ENCODE measurements at regions not wholly inside any gene's neighbourhood (a gene's known extent, or its start where the extent isn't known, plus 50 kb on each side); places are given as distances from the start of the nearest gene placed in this dataset.

GRCh38 chr5:96148376-96148775 is 186.7 kb upstream of the ELL2 start:
- TF ChIP-seq ZFX (IDR thresholded peaks at IDR 0.05; ENCODE audit: borderline replicate concordance) (no peak), CTCF (IDR thresholded peaks at IDR 0.05) (no peak)
- H3K27ac ChIP-seq = peak overlapping the region; percentile 82

- TF ChIP-seq ZFX (IDR thresholded peaks at IDR 0.05; ENCODE audit: borderline replicate concordance) (no peak), CTCF (IDR thresholded peaks at IDR 0.05) (no peak)
- H3K27ac ChIP-seq = peak overlapping the region; percentile 82; the same call in 1 of the 2 replicates
Measured at GRCh38 chr5:96147866-96148265, 186.2 kb upstream of the ELL2 start.

- no peak for TF ChIP-seq CTCF (IDR thresholded peaks at IDR 0.05)
- TF ChIP-seq ZFX (IDR thresholded peaks at IDR 0.05; ENCODE audit: borderline replicate concordance) = no peak
- no peak overlapping the region for H3K27ac ChIP-seq
Measured at GRCh38 chr5:96146675-96147074, 185.0 kb upstream of the ELL2 start.

GRCh38 chr5:96144289-96144688 is 182.6 kb upstream of the ELL2 start:
- peak overlapping the region; percentile 52 for H3K27ac ChIP-seq
- no peak for TF ChIP-seq CTCF (IDR thresholded peaks at IDR 0.05)
- no peak for TF ChIP-seq ZFX (IDR thresholded peaks at IDR 0.05; ENCODE audit: borderline replicate concordance)

GRCh38 chr5:96143450-96143849 is 181.8 kb upstream of the ELL2 start:
- peak overlapping the region; percentile 52 for H3K27ac ChIP-seq
- no peak for TF ChIP-seq CTCF (IDR thresholded peaks at IDR 0.05)
- TF ChIP-seq ZFX (IDR thresholded peaks at IDR 0.05; ENCODE audit: borderline replicate concordance) = no peak

- no peak for TF ChIP-seq ZFX (IDR thresholded peaks at IDR 0.05; ENCODE audit: borderline replicate concordance)
- H3K27ac ChIP-seq = peak overlapping the region; percentile 52
Measured at GRCh38 chr5:96142786-96143434, 181.3 kb upstream of the ELL2 start.

GRCh38 chr5:96142184-96142781 is 180.6 kb upstream of the ELL2 start:
- TF ChIP-seq ZFX (IDR thresholded peaks at IDR 0.05; ENCODE audit: borderline replicate concordance) (no peak), CTCF (IDR thresholded peaks at IDR 0.05) (no peak)
- H3K27ac ChIP-seq = peak overlapping the region; percentile 52
